NCI-H146 treated with DMSO at 0.1 percent for 48 hours (cell line): ENCODE measurements at regions not wholly inside any gene's neighbourhood (a gene's known extent, or its start where the extent isn't known, plus 50 kb on each side); places are given as distances from the start of the nearest gene placed in this dataset.

Experiments used
- DNase-seq: peaks from one replicate; lab custom pipeline; 2025; ENCODE audit not compliant: unreplicated experiment; lab: John Stamatoyannopoulos, UW

- peak; percentile 23 for DNase-seq
Measured at GRCh38 chr6:144804246-144804790, 519.2 kb downstream of the UTRN start.

- no peak for DNase-seq
Measured at GRCh38 chr6:144805049-144805448, 519.9 kb downstream of the UTRN start.

- no peak for DNase-seq
Measured at GRCh38 chr6:144806222-144806621, 521.1 kb downstream of the UTRN start.

- no peak for DNase-seq
Measured at GRCh38 chr6:144809120-144809519, 524.0 kb downstream of the UTRN start.

- DNase-seq: no peak
Measured at GRCh38 chr6:144809969-144810368, 524.8 kb downstream of the UTRN start.

- DNase-seq: no peak
Measured at GRCh38 chr6:144811140-144811539, 526.0 kb downstream of the UTRN start.

- no peak for DNase-seq
Measured at GRCh38 chr6:144816936-144817335, 531.8 kb downstream of the UTRN start.

- DNase-seq: no peak
Measured at GRCh38 chr6:144820270-144820669, 535.1 kb downstream of the UTRN start.

GRCh38 chr6:144823131-144823530 lies 538.0 kb downstream of the UTRN start:
- no peak for DNase-seq

GRCh38 chr6:144824018-144824417 lies 538.9 kb downstream of the UTRN start:
- DNase-seq: no peak

- no peak for DNase-seq
Measured at GRCh38 chr6:144834426-144835038, 549.4 kb downstream of the UTRN start.

GRCh38 chr6:144835322-144835973 lies 550.3 kb downstream of the UTRN start:
- no peak for DNase-seq

- peak; percentile 92 for DNase-seq
Measured at GRCh38 chr6:144840619-144841018, 555.5 kb downstream of the UTRN start.

- no peak for DNase-seq
Measured at GRCh38 chr6:144843701-144844100, 558.6 kb downstream of the UTRN start.

- no peak for DNase-seq
Measured at GRCh38 chr6:144844596-144844995, 559.5 kb downstream of the UTRN start.

- DNase-seq: no peak
Measured at GRCh38 chr6:144845186-144845585, 560.1 kb downstream of the UTRN start.

- DNase-seq: no peak
Measured at GRCh38 chr6:144847916-144848315, 562.8 kb downstream of the UTRN start.

- DNase-seq: peak; percentile 7
Measured at GRCh38 chr6:144849920-144850319, 564.8 kb downstream of the UTRN start.

- DNase-seq: no peak
Measured at GRCh38 chr6:144853603-144854002, 568.5 kb downstream of the UTRN start.

GRCh38 chr6:144854654-144855053 lies 569.5 kb downstream of the UTRN start:
- DNase-seq: no peak

- DNase-seq: no peak
Measured at GRCh38 chr6:144855375-144855774, 570.2 kb downstream of the UTRN start.

- DNase-seq: no peak
Measured at GRCh38 chr6:144855812-144856531, 570.8 kb downstream of the UTRN start.
